ENCODE measurements at regions not wholly inside any gene's neighbourhood (a gene's known extent, or its start where the extent isn't known, plus 50 kb on each side); places are given as distances from the start of the nearest gene placed in this dataset.
"Not testable (repeated sequence)": the region's sequence is repeated elsewhere in the genome, so short reads cannot be mapped to it uniquely, and the experiment has no call there.

DNA sequence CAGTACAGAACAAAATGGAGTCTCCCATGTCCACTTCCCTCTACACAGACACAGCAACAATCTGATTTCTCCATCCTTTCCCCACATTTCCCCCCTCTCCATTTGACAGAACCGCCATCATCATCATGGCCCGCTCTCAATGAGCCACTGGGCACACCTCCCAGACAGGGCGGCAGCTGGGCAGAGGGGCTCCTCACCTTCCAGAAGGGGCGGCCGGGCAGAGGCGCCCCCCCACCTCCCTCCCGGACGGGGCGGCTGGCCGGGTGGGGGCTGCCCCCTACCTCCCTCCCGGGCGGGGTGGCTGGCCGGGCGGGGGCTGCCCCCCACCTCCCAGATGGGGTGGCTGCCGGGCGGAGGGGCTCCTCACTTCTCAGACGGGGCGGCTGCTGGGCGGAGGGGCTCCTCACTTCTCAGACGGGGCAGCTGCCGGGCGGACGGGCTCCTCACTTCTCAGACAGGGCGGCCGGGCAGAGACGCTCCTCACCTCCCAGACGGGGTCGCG, 337.9 kb downstream of the GOLGA6L6 start:
- TF ChIP-seq, protein P1, sequence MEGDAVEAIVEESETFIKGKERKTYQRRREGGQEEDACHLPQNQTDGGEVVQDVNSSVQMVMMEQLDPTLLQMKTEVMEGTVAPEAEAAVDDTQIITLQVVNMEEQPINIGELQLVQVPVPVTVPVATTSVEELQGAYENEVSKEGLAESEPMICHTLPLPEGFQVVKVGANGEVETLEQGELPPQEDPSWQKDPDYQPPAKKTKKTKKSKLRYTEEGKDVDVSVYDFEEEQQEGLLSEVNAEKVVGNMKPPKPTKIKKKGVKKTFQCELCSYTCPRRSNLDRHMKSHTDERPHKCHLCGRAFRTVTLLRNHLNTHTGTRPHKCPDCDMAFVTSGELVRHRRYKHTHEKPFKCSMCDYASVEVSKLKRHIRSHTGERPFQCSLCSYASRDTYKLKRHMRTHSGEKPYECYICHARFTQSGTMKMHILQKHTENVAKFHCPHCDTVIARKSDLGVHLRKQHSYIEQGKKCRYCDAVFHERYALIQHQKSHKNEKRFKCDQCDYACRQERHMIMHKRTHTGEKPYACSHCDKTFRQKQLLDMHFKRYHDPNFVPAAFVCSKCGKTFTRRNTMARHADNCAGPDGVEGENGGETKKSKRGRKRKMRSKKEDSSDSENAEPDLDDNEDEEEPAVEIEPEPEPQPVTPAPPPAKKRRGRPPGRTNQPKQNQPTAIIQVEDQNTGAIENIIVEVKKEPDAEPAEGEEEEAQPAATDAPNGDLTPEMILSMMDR (IDR thresholded peaks at IDR 0.05), result not testable (repeated sequence)
- TF ChIP-seq EP300 (IDR thresholded peaks at IDR 0.05), result not testable (repeated sequence)
